ENCODE measurements at regions not wholly inside any gene's neighbourhood (a gene's known extent, or its start where the extent isn't known, plus 50 kb on each side); places are given as distances from the start of the nearest gene placed in this dataset.

GRCh38 chr4:60039908-60040307 is 1160.2 kb upstream of the ADGRL3 start:
- Mint-ChIP-seq H3K9me3 (peaks cover 4% of the 10 kb centered on the region), H3K4me1 (ENCODE audit: low read depth) (no peaks in the 10 kb centered on the region), H3K27me3 (ENCODE audit: low read depth) (no peaks in the 10 kb centered on the region), H3K36me3 (ENCODE audit: insufficient read depth) (no peaks in the 10 kb centered on the region), H3K4me3 (no peak overlapping the region)
- DNase-seq (no peak), ATAC-seq (no peak)

- Mint-ChIP-seq H3K9me3 (peaks cover 4% of the 10 kb centered on the region), H3K4me3 (no peak overlapping the region), H3K36me3 (ENCODE audit: insufficient read depth) (no peaks in the 10 kb centered on the region), H3K27me3 (ENCODE audit: low read depth) (no peaks in the 10 kb centered on the region), H3K4me1 (ENCODE audit: low read depth) (no peaks in the 10 kb centered on the region)
- DNase-seq (no peak), ATAC-seq (no peak)
These were observed 1157.9 kb upstream of the ADGRL3 start for GRCh38 chr4:60042231-60042652.

DNA sequence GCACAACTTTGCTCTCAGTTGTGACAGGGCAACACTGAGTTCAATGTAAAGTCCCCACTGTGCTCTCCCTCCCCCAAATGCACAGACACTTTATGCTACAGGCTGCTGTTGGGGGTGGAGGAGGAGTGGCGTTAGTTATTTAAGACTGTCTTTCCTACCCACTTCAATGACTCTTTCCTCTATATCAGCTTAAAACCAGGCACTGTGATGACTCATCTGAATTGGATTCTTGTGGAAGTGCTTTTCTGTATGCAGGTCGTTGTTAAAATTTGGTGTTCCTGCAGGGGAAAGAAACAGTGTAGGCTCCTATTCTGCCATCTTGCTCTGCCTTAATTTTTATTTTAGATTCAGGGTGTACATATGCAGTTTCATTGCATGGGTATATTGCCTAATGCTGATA is 1157.2 kb upstream of the ADGRL3 start:
- DNase-seq, result no peak
- no peaks in the 10 kb centered on the region for H3K4me1 Mint-ChIP-seq (ENCODE audit: low read depth)
- H3K4me3 Mint-ChIP-seq, result no peak overlapping the region
- no peak for ATAC-seq
- peaks cover 4% of the 10 kb centered on the region for H3K9me3 Mint-ChIP-seq
- no peaks in the 10 kb centered on the region for H3K36me3 Mint-ChIP-seq (ENCODE audit: insufficient read depth)
- H3K27me3 Mint-ChIP-seq (ENCODE audit: low read depth), result no peaks in the 10 kb centered on the region

GRCh38 chr4:60078984-60079383 is 1121.1 kb upstream of the ADGRL3 start:
- H3K4me1 Mint-ChIP-seq (ENCODE audit: low read depth), result no peaks in the 10 kb centered on the region
- H3K9me3 Mint-ChIP-seq, result peaks cover 14% of the 10 kb centered on the region
- ATAC-seq (no peak), DNase-seq (no peak)
- H3K4me3 Mint-ChIP-seq, result no peak overlapping the region
- no peaks in the 10 kb centered on the region for H3K27me3 Mint-ChIP-seq (ENCODE audit: low read depth)
- H3K36me3 Mint-ChIP-seq (ENCODE audit: insufficient read depth), result no peaks in the 10 kb centered on the region

DNA sequence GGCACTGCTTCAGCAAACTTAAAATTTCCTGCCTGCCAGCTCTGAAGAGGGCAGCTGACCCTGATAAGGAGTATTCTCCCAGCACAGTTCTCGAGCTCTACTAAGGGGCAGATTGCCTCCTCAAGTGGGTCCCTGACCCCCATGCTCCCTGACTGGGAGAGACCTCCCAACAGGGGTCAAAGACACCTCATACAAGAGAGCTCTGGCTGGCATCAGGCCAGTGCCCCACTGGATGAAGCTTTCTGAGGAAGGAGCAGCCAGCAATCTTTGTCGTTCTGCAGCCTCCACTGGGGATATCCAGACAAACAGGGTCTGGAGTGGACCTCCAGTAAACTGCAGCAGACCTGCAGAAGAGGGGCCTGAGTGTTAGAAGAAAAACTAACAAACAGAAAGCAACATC is 1118.3 kb upstream of the ADGRL3 start:
- Mint-ChIP-seq H3K9me3 (peaks cover 22% of the 10 kb centered on the region), H3K4me1 (ENCODE audit: low read depth) (no peaks in the 10 kb centered on the region), H3K27me3 (ENCODE audit: low read depth) (no peaks in the 10 kb centered on the region), H3K36me3 (ENCODE audit: insufficient read depth) (no peaks in the 10 kb centered on the region), H3K4me3 (no peak overlapping the region)
- DNase-seq, result no peak
- no peak for ATAC-seq

- DNase-seq (no peak), ATAC-seq (no peak)
- H3K36me3 Mint-ChIP-seq (ENCODE audit: insufficient read depth), result no peaks in the 10 kb centered on the region
- no peak overlapping the region for H3K4me3 Mint-ChIP-seq
- H3K4me1 Mint-ChIP-seq (ENCODE audit: low read depth), result no peaks in the 10 kb centered on the region
- peaks cover 19% of the 10 kb centered on the region for H3K9me3 Mint-ChIP-seq
- H3K27me3 Mint-ChIP-seq (ENCODE audit: low read depth), result no peaks in the 10 kb centered on the region
These were observed 1111.2 kb upstream of the ADGRL3 start for GRCh38 chr4:60088807-60089486.

DNA sequence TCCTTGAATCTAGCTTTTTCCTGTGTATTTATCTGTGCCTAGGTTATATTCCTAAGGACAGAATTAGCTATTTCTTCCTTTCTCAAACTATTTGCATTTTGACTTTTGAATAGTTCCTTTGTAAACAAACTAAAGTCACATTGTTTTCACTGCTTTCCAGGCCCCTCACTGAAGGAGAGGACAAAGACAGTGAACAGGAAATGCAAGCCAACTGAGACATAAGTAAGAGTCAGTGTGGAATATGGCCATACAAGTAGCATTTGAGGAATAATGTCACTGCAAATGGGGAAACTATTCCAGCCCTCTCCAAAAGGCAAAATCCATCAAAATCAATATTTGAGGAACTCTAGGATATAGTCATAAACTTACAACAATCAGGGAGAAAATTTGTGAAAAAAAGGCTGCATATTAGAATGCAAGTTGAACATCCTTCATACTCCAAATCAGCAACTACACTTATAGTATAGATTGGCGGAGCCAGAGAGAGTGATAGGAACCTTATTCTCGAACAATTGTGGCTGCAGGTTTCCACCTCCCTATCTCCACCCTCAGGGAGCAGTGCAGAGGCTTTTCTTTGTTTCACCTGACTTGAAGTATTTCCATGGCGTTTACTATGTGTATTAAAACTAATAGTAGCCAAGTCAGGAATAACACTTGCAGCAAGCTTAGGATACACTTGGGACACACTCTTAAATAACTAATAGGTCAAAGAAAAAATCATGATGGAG is 1110.4 kb upstream of the ADGRL3 start:
- peaks cover 19% of the 10 kb centered on the region for H3K9me3 Mint-ChIP-seq
- no peaks in the 10 kb centered on the region for H3K4me1 Mint-ChIP-seq (ENCODE audit: low read depth)
- ATAC-seq (no peak), DNase-seq (no peak)
- H3K36me3 Mint-ChIP-seq (ENCODE audit: insufficient read depth), result no peaks in the 10 kb centered on the region
- no peak overlapping the region for H3K4me3 Mint-ChIP-seq
- H3K27me3 Mint-ChIP-seq (ENCODE audit: low read depth), result no peaks in the 10 kb centered on the region

- Mint-ChIP-seq H3K27me3 (ENCODE audit: low read depth) (no peaks in the 10 kb centered on the region), H3K36me3 (ENCODE audit: insufficient read depth) (no peaks in the 10 kb centered on the region), H3K4me3 (no peak overlapping the region), H3K9me3 (peaks cover 8% of the 10 kb centered on the region), H3K4me1 (ENCODE audit: low read depth) (no peaks in the 10 kb centered on the region)
- ATAC-seq (no peak), DNase-seq (no peak)
These were observed 1103.5 kb upstream of the ADGRL3 start for GRCh38 chr4:60096676-60097075.

- no peaks in the 10 kb centered on the region for H3K27me3 Mint-ChIP-seq (ENCODE audit: low read depth)
- peaks cover 4% of the 10 kb centered on the region for H3K9me3 Mint-ChIP-seq
- ATAC-seq (no peak), DNase-seq (no peak)
- H3K4me3 Mint-ChIP-seq, result no peak overlapping the region
- no peaks in the 10 kb centered on the region for H3K36me3 Mint-ChIP-seq (ENCODE audit: insufficient read depth)
- H3K4me1 Mint-ChIP-seq (ENCODE audit: low read depth), result no peaks in the 10 kb centered on the region
These were observed 1083.5 kb upstream of the ADGRL3 start for GRCh38 chr4:60116592-60116991.

GRCh38 chr4:60117726-60118323 is 1082.3 kb upstream of the ADGRL3 start:
- ATAC-seq, result no peak

GRCh38 chr4:60122820-60123219 is 1077.3 kb upstream of the ADGRL3 start:
- Mint-ChIP-seq H3K27me3 (ENCODE audit: low read depth) (no peaks in the 10 kb centered on the region), H3K36me3 (ENCODE audit: insufficient read depth) (no peaks in the 10 kb centered on the region), H3K9me3 (peaks cover 8% of the 10 kb centered on the region), H3K4me1 (ENCODE audit: low read depth) (no peaks in the 10 kb centered on the region), H3K4me3 (no peak overlapping the region)
- no peak for DNase-seq
- ATAC-seq, result no peak

More at GRCh38 chr4:60117726-60118323, 1082.3 kb upstream of the ADGRL3 start:
- Mint-ChIP-seq H3K9me3 (peaks cover 4% of the 10 kb centered on the region), H3K27me3 (ENCODE audit: low read depth) (no peaks in the 10 kb centered on the region), H3K4me3 (no peak overlapping the region), H3K36me3 (ENCODE audit: insufficient read depth) (no peaks in the 10 kb centered on the region), H3K4me1 (ENCODE audit: low read depth) (no peaks in the 10 kb centered on the region)
- no peak for DNase-seq

DNA sequence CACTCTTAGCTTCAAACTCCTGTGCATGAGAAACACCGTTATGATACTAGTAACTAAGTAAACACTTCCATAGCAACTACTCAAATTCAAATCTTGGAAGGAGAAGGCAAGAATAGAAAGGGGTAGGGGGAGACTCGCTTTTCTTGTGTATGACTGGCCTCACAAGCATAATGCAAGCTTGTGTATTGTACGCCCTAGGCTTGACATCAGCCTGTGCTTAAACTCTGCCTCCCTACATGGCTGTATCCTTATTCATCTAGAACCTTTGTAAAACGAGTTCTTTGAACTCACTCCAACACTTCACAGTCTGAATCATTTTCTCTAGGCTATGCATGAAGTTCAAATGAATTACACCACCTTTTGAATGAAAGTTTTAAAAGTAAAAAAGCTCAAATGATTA is 1071.2 kb upstream of the ADGRL3 start:
- DNase-seq (no peak), ATAC-seq (no peak)
- Mint-ChIP-seq H3K9me3 (peaks cover 3% of the 10 kb centered on the region), H3K4me1 (ENCODE audit: low read depth) (no peaks in the 10 kb centered on the region), H3K4me3 (no peak overlapping the region), H3K36me3 (ENCODE audit: insufficient read depth) (no peaks in the 10 kb centered on the region), H3K27me3 (ENCODE audit: low read depth) (no peaks in the 10 kb centered on the region)

GRCh38 chr4:60129740-60130139 is 1070.4 kb upstream of the ADGRL3 start:
- no peak for ATAC-seq
- no peaks in the 10 kb centered on the region for H3K27me3 Mint-ChIP-seq (ENCODE audit: low read depth)
- no peak for DNase-seq
- no peaks in the 10 kb centered on the region for H3K36me3 Mint-ChIP-seq (ENCODE audit: insufficient read depth)
- no peaks in the 10 kb centered on the region for H3K4me1 Mint-ChIP-seq (ENCODE audit: low read depth)
- H3K4me3 Mint-ChIP-seq, result no peak overlapping the region
- H3K9me3 Mint-ChIP-seq, result peaks cover 3% of the 10 kb centered on the region

GRCh38 chr4:60133375-60133774 is 1066.8 kb upstream of the ADGRL3 start:
- ATAC-seq (no peak), DNase-seq (no peak)
- peaks cover 4% of the 10 kb centered on the region for H3K9me3 Mint-ChIP-seq
- H3K4me3 Mint-ChIP-seq, result no peak overlapping the region
- H3K27me3 Mint-ChIP-seq (ENCODE audit: low read depth), result no peaks in the 10 kb centered on the region
- no peaks in the 10 kb centered on the region for H3K4me1 Mint-ChIP-seq (ENCODE audit: low read depth)
- no peaks in the 10 kb centered on the region for H3K36me3 Mint-ChIP-seq (ENCODE audit: insufficient read depth)

GRCh38 chr4:60134099-60134498 is 1066.0 kb upstream of the ADGRL3 start:
- H3K27me3 Mint-ChIP-seq (ENCODE audit: low read depth), result no peaks in the 10 kb centered on the region
- ATAC-seq (no peak), DNase-seq (no peak)
- no peak overlapping the region for H3K4me3 Mint-ChIP-seq
- H3K4me1 Mint-ChIP-seq (ENCODE audit: low read depth), result no peaks in the 10 kb centered on the region
- H3K9me3 Mint-ChIP-seq, result peaks cover 4% of the 10 kb centered on the region
- H3K36me3 Mint-ChIP-seq (ENCODE audit: insufficient read depth), result no peaks in the 10 kb centered on the region

All from activated T-cell treated with anti-CD3 and anti-CD28 coated beads, Interleukin-2, amount 50 U/mL, for 4 hours (primary cell).